Heart right ventricle (tissue), 16 donors: ENCODE measurements at regions not wholly inside any gene's neighbourhood (a gene's known extent, or its start where the extent isn't known, plus 50 kb on each side); places are given as distances from the start of the nearest gene placed in this dataset.
"Not testable (repeated sequence)": the region's sequence is repeated elsewhere in the genome, so short reads cannot be mapped to it uniquely, and the experiment has no call there.

Source experiments
- ATAC-seq, 8 donors: fragments of 200-7000 bp; cut with Tn5 transposase; one replicate each; pipeline ENCODE4 v1.9.1; 2020; ENCODE audit warnings: mild to moderate bottlenecking in 8 of 8, moderate library complexity in 8 of 8, moderate number of reproducible peaks in 1 of 8
- DNase-seq, 2 donors: peaks; one replicate each; pipeline ENCODE4 v3.0.0-alpha.2; 2020
- H3K27ac ChIP-seq, 10 donors: fragments of 200-600 bp; sonication (generic) in 2 of 10; one replicate each; pipeline versions ENCODE4 v1.5.0 to v1.8.0; 2020 to 2022; ENCODE audit warnings: mild to moderate bottlenecking in 3 of 10
- H3K27me3 ChIP-seq, 7 donors: fragments of 200-600 bp; one replicate each; pipeline ENCODE4 v1.8.0; 2021 to 2022; ENCODE audit warnings: mild to moderate bottlenecking in 2 of 7
- H3K36me3 ChIP-seq, 9 donors: fragments of 200-600 bp; sonication (generic) in 1 of 9; one replicate each; pipeline versions ENCODE4 v1.5.0 to v1.8.0; 2020 to 2022; ENCODE audit warnings: mild to moderate bottlenecking in 2 of 9
- H3K4me1 ChIP-seq, 9 donors: fragments of 200-600 bp; sonication (generic) in 1 of 9; one replicate each; pipeline versions ENCODE4 v1.5.0 to v1.8.0; 2020 to 2022; ENCODE audit warnings: mild to moderate bottlenecking in 4 of 9
- H3K4me3 ChIP-seq, 10 donors: fragments of 200-600 bp; sonication (generic) in 2 of 10; one replicate each; pipeline versions ENCODE4 v1.5.0 to v1.8.0; 2020 to 2022; ENCODE audit warnings: mild to moderate bottlenecking in 7 of 10, moderate library complexity in 2 of 10
- H3K9me3 ChIP-seq, 11 donors: fragments of 200-600 bp in 10 of 11; sonication (generic) in 2 of 11; one replicate each; pipeline versions ENCODE4 v1.5.0 to v1.8.0; 2013 to 2022; ENCODE audit warnings: mild to moderate bottlenecking in 2 of 11, control low read depth in 1 of 11, moderate library complexity in 1 of 11
- CTCF ChIP-seq, 9 donors: fragments of 200-600 bp; sonication (generic) in 2 of 9; IDR thresholded peaks; one replicate each; pipeline versions ENCODE4 v1.5.0 to v1.8.0; 2021 to 2022; ENCODE audit warnings: antibody characterized with exemption in 9 of 9, mild to moderate bottlenecking in 5 of 9, moderate library complexity in 1 of 9
- whole genome bisulfite sequencing, 2 donors: extraction: QIAGEN DNeasy Blood & Tissue Kit; methylation state at CpG; one replicate each; pipeline ENCODE4 v1.1.7; 2013; ENCODE audit warnings: inconsistent platforms in 1 of 2; 5-methylcytosine and 5-hydroxymethylcytosine counted together
- intact Hi-C, 10 donors: fragments of 100-400 bp; cut with DNase I; formaldehyde crosslinking; loops; one replicate each; pipeline versions ENCODE4 v1.11.1 to v1.14.2; 2022
- donor health status: Arrhythmogenic right ventricular cardiomyopathy.
- donor health status: ischemic (EF 13 %, LVEDD 7.1; RV severe dilation, severe dysfunction).
- donor health status: healthy with polysubstance abuse.
- donor health status: DM: no; HTN: yes; CAD: no.
- donor health status: DM: no; HTN: no; CAD: no.
- donor health status: ischemic (EF 25% LVEDD 6.9; RV normal size, moderate dysfunction).
- donor health status: ischemic (EF 25% LVEDD 5.7; RV mildly dilated, moderate dysfunction).
- donor health status: healthy.
- donor health status: DM: yes; HTN: yes; CAD: no.
- donor health status: Ischemic cardiomyopathy.
- donor health status: ischemic (EF 35%, LVEDD 5.7; RV mildly dilated, moderate dysfunction).
- donor health status: nonischemic (EF 11% LVEDD 7.7; RV severe dilation, severe dysfunction).
- donor health status: DM: yes; HTN: yes; CAD: no.
- donor health status: PGD.
- donor health status: ischemic (EF 29% LVEDD 5.4; RV normal size, mild dysfunction).
- donor health status: nonischemic (EF 23%, LVEDD 6.1; RV moderate dilation, normal function).

- intact Hi-C loops: no loop called here
- no peak for TF ChIP-seq CTCF (IDR thresholded peaks at IDR 0.05)
- Histone ChIP-seq H3K27me3 (no peaks in the 10 kb centered on the region), H3K36me3 (no peaks in the 10 kb centered on the region), H3K4me1 (peaks cover 0 to 9% (median 0%) of the 10 kb centered on the region in 9 donors), H3K27ac (no peak overlapping the region), H3K4me3 (no peak overlapping the region), H3K9me3 (no peaks in the 10 kb centered on the region)
- ATAC-seq: no peak
- no peak for DNase-seq
Observed at GRCh38 chr13:80877944-80878241, 537.0 kb upstream of the SPRY2 start.

- no peak for ATAC-seq
- no peak overlapping the region for H3K4me3 ChIP-seq
- H3K27ac ChIP-seq: peak overlapping the region in 1 of 10 donors; percentile 42
- intact Hi-C loops: no loop called here
- TF ChIP-seq CTCF (IDR thresholded peaks at IDR 0.05): no peak
- WGBS, 2 donors: 82 to 86% methylated on average over 3 of the region's 3 CpGs
- no peak for DNase-seq
- no peaks in the 10 kb centered on the region for H3K9me3 ChIP-seq
- peaks cover 0 to 9% (median 0%) of the 10 kb centered on the region in 9 donors for H3K4me1 ChIP-seq
- no peaks in the 10 kb centered on the region for H3K27me3 ChIP-seq
- no peaks in the 10 kb centered on the region for H3K36me3 ChIP-seq
Observed at GRCh38 chr13:80877209-80877943, 536.5 kb upstream of the SPRY2 start.

- Histone ChIP-seq H3K9me3 (no peaks in the 10 kb centered on the region), H3K27ac (no peak overlapping the region), H3K27me3 (no peaks in the 10 kb centered on the region), H3K4me1 (peaks cover 0 to 9% (median 0%) of the 10 kb centered on the region in 9 donors), H3K4me3 (no peak overlapping the region), H3K36me3 (no peaks in the 10 kb centered on the region)
- WGBS, 2 donors: 89 to 92% methylated on average over 1 of the region's 1 CpG
- ATAC-seq (no peak), DNase-seq (no peak)
- intact Hi-C loops: no loop called here
- TF ChIP-seq CTCF (IDR thresholded peaks at IDR 0.05): no peak
Observed at GRCh38 chr13:80873589-80873988, 532.7 kb upstream of the SPRY2 start.

GRCh38 chr13:80871971-80872370, 531.0 kb upstream of the SPRY2 start:
- ATAC-seq, intact Hi-C loops, H3K4me1 ChIP-seq, DNase-seq, H3K36me3 ChIP-seq, H3K27ac ChIP-seq, H3K9me3 ChIP-seq, H3K4me3 ChIP-seq, H3K27me3 ChIP-seq: not testable (repeated sequence)
- 97 to 98% methylated on average over 7 of the region's 7 CpGs for WGBS, 2 donors

- Histone ChIP-seq H3K27me3 (no peaks in the 10 kb centered on the region), H3K36me3 (no peaks in the 10 kb centered on the region), H3K9me3 (no peaks in the 10 kb centered on the region), H3K27ac (no peak overlapping the region), H3K4me1 (peaks cover 0 to 9% (median 0%) of the 10 kb centered on the region in 9 donors), H3K4me3 (no peak overlapping the region)
- no peak for ATAC-seq
- 88 to 89% methylated on average over 4 of the region's 4 CpGs for WGBS, 2 donors
- no peak for TF ChIP-seq CTCF (IDR thresholded peaks at IDR 0.05)
- intact Hi-C loops: no loop called here
- no peak for DNase-seq
Observed at GRCh38 chr13:80871481-80871880, 530.6 kb upstream of the SPRY2 start.
